ENCODE measurements at regions not wholly inside any gene's neighbourhood (a gene's known extent, or its start where the extent isn't known, plus 50 kb on each side); places are given as distances from the start of the nearest gene placed in this dataset.
A peak's percentile ranks its signal among the peaks of the same experiment; 100 is the strongest.

DNA sequence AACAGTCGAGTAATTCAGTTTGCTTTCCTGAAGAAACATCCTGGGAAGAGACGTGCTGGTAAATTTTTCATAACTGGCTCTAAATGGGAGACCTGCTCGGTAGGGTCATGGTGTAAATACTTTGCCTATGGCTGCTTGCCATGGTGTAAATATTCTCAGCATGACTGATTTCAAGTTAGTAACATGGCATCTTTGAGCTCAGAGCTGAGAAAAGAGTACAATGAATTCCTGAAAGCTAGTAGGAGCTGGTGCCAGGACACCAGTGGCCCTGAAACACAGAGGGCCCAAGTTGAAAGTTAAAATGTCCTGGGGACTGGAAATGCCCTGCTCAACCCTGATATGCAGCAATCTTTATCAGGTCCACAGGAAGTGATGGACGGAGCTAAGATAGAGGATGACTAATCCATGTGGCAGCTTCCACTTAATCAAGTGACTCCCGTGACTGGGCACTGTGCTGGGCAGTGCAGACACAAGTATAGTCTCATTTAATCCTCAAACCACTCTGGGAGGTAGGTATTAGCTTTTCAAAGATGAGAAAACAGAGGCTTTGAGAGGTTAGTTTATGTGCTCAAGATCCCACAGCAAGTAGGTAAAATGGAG is 130.1 kb upstream of the ADAMTS18 start:
- no peak for FAIRE-seq
- no peak for TF ChIP-seq POLR2A (IDR thresholded peaks at IDR 0.05; ENCODE audit: low read depth, low read length)
- peak; percentile 23 for DNase-seq (ENCODE audit: insufficient read length, low spot score)

GRCh38 chr16:77569406-77569805 is 134.6 kb upstream of the ADAMTS18 start:
- DNase-seq (ENCODE audit: insufficient read length, low spot score) (no peak), FAIRE-seq (no peak)
- no peak for TF ChIP-seq POLR2A (IDR thresholded peaks at IDR 0.05; ENCODE audit: low read depth, low read length)

DNA sequence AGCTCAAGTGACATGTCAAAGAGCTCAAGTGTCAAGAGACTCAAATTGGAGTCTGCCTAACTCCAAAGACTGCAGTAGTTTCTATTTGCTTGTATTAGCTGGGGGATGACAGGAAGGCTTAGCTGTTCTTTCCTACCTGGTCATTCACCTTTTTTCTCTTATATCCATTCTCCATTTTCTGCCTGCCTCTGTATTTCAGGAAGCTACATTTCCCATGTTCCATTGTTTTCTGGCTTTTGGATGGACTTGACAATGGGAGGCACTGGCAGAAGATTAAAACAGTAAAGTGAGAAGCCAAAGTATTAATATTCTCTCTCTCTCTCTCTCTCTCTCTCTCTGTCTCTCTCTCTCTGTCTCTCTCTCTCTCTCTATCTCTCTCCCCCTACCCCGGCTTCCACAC is 135.7 kb upstream of the ADAMTS18 start:
- no peak for TF ChIP-seq POLR2A (IDR thresholded peaks at IDR 0.05; ENCODE audit: low read depth, low read length)
- no peak for FAIRE-seq

DNA sequence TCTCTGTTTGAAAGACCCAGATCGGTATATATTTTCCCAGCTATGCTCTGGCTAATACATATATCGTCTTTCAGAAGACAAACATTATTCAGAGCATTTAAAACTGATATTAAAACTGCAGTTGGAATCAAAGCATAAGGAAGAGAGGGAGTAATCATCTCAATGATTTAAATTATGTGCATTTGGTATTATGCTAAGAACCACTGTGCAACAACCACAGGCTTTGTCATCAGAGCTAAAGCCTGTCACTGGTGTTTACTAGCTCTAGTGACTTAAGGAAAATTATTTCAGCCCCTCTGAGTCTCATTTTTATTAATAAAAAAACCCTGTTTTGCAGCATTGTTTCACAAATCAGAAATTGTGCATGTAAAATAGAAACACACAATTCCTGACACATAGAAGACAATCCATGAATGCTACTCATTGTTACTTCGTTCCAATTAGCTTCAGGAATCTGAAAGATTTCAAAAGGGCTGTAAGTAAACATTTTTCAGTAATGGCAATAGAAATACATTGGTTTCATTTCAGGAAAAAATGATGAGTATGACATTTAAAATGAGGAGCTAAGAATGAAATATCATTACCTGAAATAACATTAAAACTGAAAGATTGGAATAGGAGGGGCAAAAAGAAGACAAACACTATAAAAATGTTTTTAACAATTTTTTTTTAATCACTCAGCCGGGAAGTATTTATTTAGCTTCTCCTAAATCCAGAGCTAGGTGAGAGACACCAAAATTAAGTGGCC is 136.5 kb upstream of the ADAMTS18 start:
- FAIRE-seq (no peak), DNase-seq (ENCODE audit: insufficient read length, low spot score) (no peak)
- TF ChIP-seq POLR2A (IDR thresholded peaks at IDR 0.05; ENCODE audit: low read depth, low read length) = no peak

More for the DNA sequence above, 135.7 kb upstream of the ADAMTS18 start:
- no peak for DNase-seq (ENCODE audit: insufficient read length, low spot score)

DNA sequence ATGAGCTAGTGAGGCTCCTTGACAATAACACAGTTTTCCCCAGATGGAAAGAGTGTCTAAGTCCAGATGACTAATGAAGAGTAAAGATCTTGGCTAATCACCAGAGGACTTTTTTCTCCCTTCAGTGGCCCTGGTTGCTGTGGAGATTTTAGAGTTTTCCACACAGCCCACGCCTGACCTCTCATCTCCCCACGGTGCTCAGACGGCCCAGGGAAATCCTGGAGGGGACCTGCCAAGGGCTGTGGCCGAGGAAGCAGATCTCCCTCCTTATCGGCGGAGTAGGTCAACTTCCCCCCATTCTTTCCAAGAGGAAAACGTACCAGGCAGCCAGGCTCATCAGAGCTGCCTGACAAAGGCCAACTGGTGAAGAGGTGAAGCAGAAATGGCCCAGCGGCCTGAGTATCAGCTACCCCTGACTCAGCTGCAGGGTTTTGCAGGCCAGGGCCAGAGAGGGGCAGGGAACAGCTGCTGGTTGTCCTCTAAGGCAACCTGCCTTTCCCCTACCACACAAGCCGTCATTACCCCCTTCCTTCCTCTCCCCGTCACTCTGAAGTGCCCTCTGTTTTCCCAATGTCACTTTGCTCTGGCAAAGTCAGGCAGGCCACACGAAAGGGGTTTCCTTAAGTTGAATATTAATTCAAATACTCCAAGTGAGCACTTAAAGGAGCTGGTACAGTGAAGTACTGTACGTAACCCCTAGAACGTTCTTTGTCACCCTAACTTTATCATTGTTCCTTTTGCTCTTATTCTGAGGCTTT is 140.2 kb upstream of the ADAMTS18 start:
- TF ChIP-seq POLR2A (IDR thresholded peaks at IDR 0.05; ENCODE audit: low read depth, low read length) = no peak
- DNase-seq (ENCODE audit: insufficient read length, low spot score) (no peak), FAIRE-seq (no peak)

DNA sequence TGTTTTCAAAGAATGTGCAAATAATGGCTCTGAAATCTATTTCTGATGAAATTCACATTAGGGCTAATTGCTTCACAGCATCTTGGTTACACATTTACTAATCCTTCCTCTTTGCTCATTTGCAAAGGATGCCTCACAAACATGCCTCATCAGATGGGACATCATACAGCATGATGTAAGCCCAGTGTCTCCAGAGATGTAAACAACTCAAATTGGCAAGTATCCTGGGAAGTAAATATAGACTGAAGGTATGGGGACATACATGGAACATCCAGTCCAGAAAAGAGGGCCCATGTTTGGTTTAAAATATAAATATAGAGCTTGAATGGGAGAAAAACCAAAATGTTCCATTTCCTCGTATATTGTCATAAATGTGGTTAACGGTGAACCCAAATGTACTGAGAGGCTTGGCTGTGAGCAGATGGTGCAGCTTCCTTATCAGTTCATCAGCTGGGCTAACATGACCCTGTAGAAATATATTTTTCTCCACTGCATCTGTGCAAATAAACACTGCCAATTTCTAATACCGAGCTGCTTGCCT is 142.9 kb upstream of the NUDT7 start:
- FAIRE-seq = no peak
- TF ChIP-seq POLR2A (IDR thresholded peaks at IDR 0.05; ENCODE audit: low read depth, low read length) = no peak
- DNase-seq (ENCODE audit: insufficient read length, low spot score) = no peak

DNA sequence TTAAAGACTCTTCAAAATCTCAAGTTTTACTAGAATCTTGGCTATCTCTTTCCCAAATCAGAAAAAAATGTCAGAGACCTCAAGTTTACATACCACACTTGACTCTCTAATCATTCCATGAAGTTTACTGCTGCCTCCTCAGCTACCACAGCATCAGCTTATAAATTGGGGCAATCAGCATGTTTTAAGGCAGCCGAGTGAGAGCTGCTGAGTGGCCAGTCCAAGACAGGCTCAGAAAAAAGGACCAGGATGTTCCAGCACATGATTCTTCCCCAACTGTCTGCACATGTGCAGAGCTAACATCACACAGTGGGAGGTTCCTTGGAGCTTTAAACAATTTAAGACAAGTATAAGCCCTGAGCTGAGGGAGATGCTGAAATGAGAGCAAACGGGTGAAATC is 140.6 kb upstream of the NUDT7 start:
- no peak for DNase-seq (ENCODE audit: insufficient read length, low spot score)
- no peak for TF ChIP-seq POLR2A (IDR thresholded peaks at IDR 0.05; ENCODE audit: low read depth, low read length)
- no peak for FAIRE-seq

- TF ChIP-seq POLR2A (IDR thresholded peaks at IDR 0.05; ENCODE audit: low read depth, low read length) = no peak
- DNase-seq (ENCODE audit: insufficient read length, low spot score) (peak; percentile 15), FAIRE-seq (no peak)
These were observed 138.0 kb upstream of the NUDT7 start for GRCh38 chr16:77584205-77584859.

DNA sequence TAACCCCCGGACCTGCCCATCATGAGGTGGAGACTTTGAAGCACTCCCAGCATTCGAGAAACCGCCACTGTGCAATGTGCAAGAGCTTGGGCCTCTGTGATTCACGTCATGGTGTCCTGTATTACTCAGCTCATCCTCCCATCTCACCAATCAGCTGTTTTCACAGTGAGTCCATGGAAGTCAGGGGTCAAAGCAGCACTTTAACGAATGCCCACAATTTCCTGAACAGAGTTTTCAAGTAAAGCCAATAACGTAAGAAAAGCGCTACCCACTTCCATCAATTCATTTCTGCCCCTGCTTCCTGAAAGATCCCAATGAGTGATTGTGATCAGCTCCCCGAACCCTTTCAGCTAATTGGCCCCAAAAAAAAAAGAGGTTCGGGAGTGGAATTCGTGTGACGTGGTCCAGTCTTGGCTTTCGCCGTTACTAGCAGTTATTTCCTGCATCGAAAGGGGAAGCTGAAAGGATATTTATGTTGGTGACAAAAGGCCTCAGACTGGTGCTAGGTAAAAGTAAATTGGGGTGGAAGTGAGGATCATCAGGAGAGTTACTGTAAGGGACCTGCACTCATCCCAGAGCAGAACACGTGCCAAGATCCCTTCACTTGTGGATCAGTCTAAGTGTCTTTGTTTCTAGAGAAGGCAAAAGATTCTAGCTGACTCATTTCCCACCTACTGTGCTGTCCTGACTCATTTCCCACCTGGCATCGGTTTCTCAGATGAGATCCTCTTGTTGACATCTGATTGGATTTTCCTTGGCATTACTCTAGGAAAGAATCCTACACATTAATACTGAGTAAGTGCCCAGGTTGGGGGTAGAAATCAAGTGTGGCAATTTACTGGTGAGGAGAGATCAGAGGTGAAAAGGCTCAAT is 136.7 kb upstream of the NUDT7 start:
- FAIRE-seq (peak; percentile 74), DNase-seq (ENCODE audit: insufficient read length, low spot score) (peak; percentile 61)
- TF ChIP-seq POLR2A (IDR thresholded peaks at IDR 0.05; ENCODE audit: low read depth, low read length) = no peak

GRCh38 chr16:77588389-77588788 is 133.9 kb upstream of the NUDT7 start:
- no peak for TF ChIP-seq POLR2A (IDR thresholded peaks at IDR 0.05; ENCODE audit: low read depth, low read length)
- DNase-seq (ENCODE audit: insufficient read length, low spot score) = no peak
- no peak for FAIRE-seq

DNA sequence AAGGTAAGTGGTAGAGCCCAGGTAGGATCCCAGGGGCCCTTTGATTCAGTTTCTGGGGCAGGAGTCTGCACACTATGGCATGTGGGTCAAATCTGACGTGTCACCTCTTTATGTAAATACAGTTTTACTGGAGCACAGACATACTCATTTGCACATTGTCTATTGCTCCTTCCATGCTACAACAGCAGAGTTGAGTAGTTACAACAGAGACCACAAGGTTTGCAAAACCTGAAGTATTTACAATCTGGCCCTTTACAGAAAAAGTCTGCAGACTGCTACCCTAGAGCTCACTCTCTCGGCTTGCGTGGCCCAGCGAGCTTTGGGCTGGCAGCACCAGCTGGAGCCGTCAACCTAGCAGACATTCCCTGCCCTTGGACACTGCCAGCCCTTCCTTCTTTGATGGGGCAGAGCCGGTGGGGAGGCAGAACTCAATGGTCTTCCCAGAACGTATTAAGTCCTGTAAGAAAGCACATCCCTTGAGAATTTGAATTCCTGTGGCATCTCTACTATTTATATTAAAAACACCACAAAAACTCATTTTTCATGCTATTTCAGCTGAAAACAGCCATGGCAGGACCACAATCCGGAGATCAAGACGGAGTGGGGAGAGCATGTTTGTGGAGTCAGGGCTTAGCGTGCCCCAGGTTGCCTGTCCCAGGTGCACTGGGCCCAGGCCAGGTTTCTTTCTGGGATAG is 133.1 kb upstream of the NUDT7 start:
- FAIRE-seq = no peak
- DNase-seq (ENCODE audit: insufficient read length, low spot score) = no peak
- TF ChIP-seq POLR2A (IDR thresholded peaks at IDR 0.05; ENCODE audit: low read depth, low read length) = no peak

- no peak for TF ChIP-seq POLR2A (IDR thresholded peaks at IDR 0.05; ENCODE audit: low read depth, low read length)
- FAIRE-seq = no peak
- no peak for DNase-seq (ENCODE audit: insufficient read length, low spot score)
These were observed 131.6 kb upstream of the NUDT7 start for GRCh38 chr16:77590707-77591106.

Measured in H54 (cell line).